HepG2 (cell line): ENCODE measurements at regions not wholly inside any gene's neighbourhood (a gene's known extent, or its start where the extent isn't known, plus 50 kb on each side); places are given as distances from the start of the nearest gene placed in this dataset.

Source experiments
- ATAC-seq: fragments of 200-7000 bp; cut with Tn5 transposase; 3 replicates; pipeline ENCODE4 v1.9.1; 2020; ENCODE audit warnings: mild to moderate bottlenecking, moderate library complexity
- BruUV-seq: library from RNA; stranded (reverse); fragments of 400-500 nt; replicated peaks from 2 replicates; lab custom pipeline; 2021; lab: Mats Ljungman, UMichigan
- CTCF ChIA-PET: fragments of 300-600 bp; formaldehyde crosslinking; extraction: SDS; loops from one replicate; lab custom pipeline; 2021; ENCODE audit warnings: low total read pairs, inconsistent platforms, low intra/inter-chr PET ratio; lab: Yijun Ruan, JAX
- POLR2A ChIA-PET: fragments of 350-600 bp; sonication (Branson Sonifier 250); formaldehyde crosslinking; loops from one replicate; lab custom pipeline; 2020; ENCODE audit warnings: antibody characterized with exemption, inconsistent platforms; lab: Yijun Ruan, JAX
- DNase-seq: peaks from one replicate; pipeline ENCODE4 v3.0.0-alpha.2; 2015; ENCODE audit warnings: low spot score
- FAIRE-seq: peaks from 3 replicates; lab custom pipeline; 2011; peaks lifted over from hg19 to GRCh38; lab: Jason Lieb, UNC
- H2AFZ ChIP-seq: one replicate; pipeline ENCODE4 v1.6.1; 2011; ENCODE audit warnings: low read length, inconsistent platforms
- H3K27ac ChIP-seq: fragments of 300-600 bp; 3 replicates; pipeline ENCODE4 v1.8.0; 2011; ENCODE audit warnings: mixed run types, mild to moderate bottlenecking, mixed read lengths, low read length, inconsistent platforms; ENCODE audit not compliant: insufficient read depth; ENCODE audit errors: extremely low read length
- H3K27me3 ChIP-seq, 2 experiments: fragments of 200-600 bp in 1 of 2; 2 replicates in 1 of 2; 3 replicates in 1 of 2; pipeline versions ENCODE4 v1.6.0 to v1.8.0; 2011; ENCODE audit warnings: low read length in 2 of 2, mild to moderate bottlenecking in 2 of 2, moderate library complexity in 2 of 2, inconsistent platforms in 1 of 2; ENCODE audit not compliant: insufficient read depth in 2 of 2, control insufficient read depth in 1 of 2
- H3K36me3 ChIP-seq, 2 experiments: fragments of 200-600 bp in 1 of 2; replicated peaks in 1 of 2; 2 replicates in 1 of 2; 3 replicates in 1 of 2; pipeline versions ENCODE4 v1.5.1 to v1.8.0; 2011; ENCODE audit warnings: low read length in 2 of 2, inconsistent platforms in 1 of 2; ENCODE audit not compliant: insufficient read depth in 2 of 2, control insufficient read depth in 1 of 2
- H3K4me1 ChIP-seq: 2 replicates; pipeline ENCODE4 v1.5.1; 2012; ENCODE audit warnings: low read length, inconsistent platforms; ENCODE audit not compliant: insufficient read depth
- H3K4me2 ChIP-seq: 2 replicates; pipeline ENCODE4 v1.6.0; 2011; ENCODE audit warnings: low read depth, low read length, inconsistent platforms
- H3K4me3 ChIP-seq, 3 experiments: fragments of 200-600 bp in 1 of 3; sonication (generic), shearing (Covaris generic) in 1 of 3; replicated peaks in 1 of 3; 2 replicates each; pipeline ENCODE4 v1.5.1; 2011 to 2016; ENCODE audit warnings: low read length in 3 of 3, inconsistent platforms in 2 of 3, low read depth in 2 of 3, mild to moderate bottlenecking in 2 of 3, control low read depth in 1 of 3, mixed read lengths in 1 of 3; ENCODE audit not compliant: insufficient read depth in 1 of 3
- H3K79me2 ChIP-seq: one replicate; pipeline ENCODE4 v1.6.1; 2011; ENCODE audit warnings: low read length, inconsistent platforms; ENCODE audit not compliant: insufficient read depth
- H3K9ac ChIP-seq: 2 replicates; pipeline ENCODE4 v1.6.0; 2011; ENCODE audit warnings: mild to moderate bottlenecking, low read depth, low read length, inconsistent platforms; ENCODE audit not compliant: insufficient read depth
- H3K9me3 ChIP-seq: 2 replicates; pipeline ENCODE4 v1.5.1; 2012; ENCODE audit warnings: mild to moderate bottlenecking, low read length
- H4K20me1 ChIP-seq: 2 replicates; pipeline ENCODE4 v1.6.0; 2011; ENCODE audit warnings: inconsistent platforms, mild to moderate bottlenecking, low read length, moderate library complexity; ENCODE audit not compliant: insufficient read depth
- AHR ChIP-seq: IDR thresholded peaks from 2 replicates; pipeline ENCODE4 v1.6.1; 2018; ENCODE audit warnings: missing genetic modification reagents, missing compliant biosample characterization
- SMAD1 ChIP-seq: sonication (generic); formaldehyde crosslinking; IDR thresholded peaks from 2 replicates; pipeline ENCODE4 v1.4.0; 2020; ENCODE audit warnings: missing genetic modification reagents, low read depth, mild to moderate bottlenecking, borderline replicate concordance
- TAF15 ChIP-seq: fragments of 200-400 bp; formaldehyde crosslinking; IDR thresholded peaks from one replicate; pipeline ENCODE4 v1.6.1; 2018; ENCODE audit warnings: mild to moderate bottlenecking, low read depth, low read length; ENCODE audit not compliant: poor library complexity, severe bottlenecking
- ZNF547 ChIP-seq: sonication (generic); formaldehyde crosslinking; IDR thresholded peaks from 2 replicates; pipeline ENCODE4 v1.5.1; 2020; ENCODE audit warnings: mild to moderate bottlenecking, missing genetic modification reagents
- WGBS: methylation state at CpG from one replicate; pipeline ENCODE4 v1.1.6; 2017; ENCODE audit warnings: low lambda C conversion rate; 5-methylcytosine and 5-hydroxymethylcytosine counted together
- in situ Hi-C: cut with HindIII; loops from 2 replicates; pipeline ENCODE4 v1.10.0; 2017; ENCODE audit warnings: low pct_unique_long_range_greater_than_20kb; ENCODE audit not compliant: extremely low pct_ligation_motif_present
- intact Hi-C: fragments of 100-400 bp; cut with micrococcal nuclease; formaldehyde crosslinking; loops from one replicate; pipeline ENCODE4 v1.10.0; 2022; ENCODE audit not compliant: unreplicated experiment
- TF ChIP-seq, protein P1 (sequence below): sonication (generic); formaldehyde crosslinking; IDR thresholded peaks from 2 replicates; pipeline ENCODE4 v1.4.0; 2020; ENCODE audit warnings: mild to moderate bottlenecking, missing genetic modification reagents
- TF ChIP-seq, protein P2 (sequence below): sonication (generic); formaldehyde crosslinking; IDR thresholded peaks from 2 replicates; pipeline ENCODE4 v1.4.0; 2020; ENCODE audit warnings: mild to moderate bottlenecking, missing genetic modification reagents

DNA sequence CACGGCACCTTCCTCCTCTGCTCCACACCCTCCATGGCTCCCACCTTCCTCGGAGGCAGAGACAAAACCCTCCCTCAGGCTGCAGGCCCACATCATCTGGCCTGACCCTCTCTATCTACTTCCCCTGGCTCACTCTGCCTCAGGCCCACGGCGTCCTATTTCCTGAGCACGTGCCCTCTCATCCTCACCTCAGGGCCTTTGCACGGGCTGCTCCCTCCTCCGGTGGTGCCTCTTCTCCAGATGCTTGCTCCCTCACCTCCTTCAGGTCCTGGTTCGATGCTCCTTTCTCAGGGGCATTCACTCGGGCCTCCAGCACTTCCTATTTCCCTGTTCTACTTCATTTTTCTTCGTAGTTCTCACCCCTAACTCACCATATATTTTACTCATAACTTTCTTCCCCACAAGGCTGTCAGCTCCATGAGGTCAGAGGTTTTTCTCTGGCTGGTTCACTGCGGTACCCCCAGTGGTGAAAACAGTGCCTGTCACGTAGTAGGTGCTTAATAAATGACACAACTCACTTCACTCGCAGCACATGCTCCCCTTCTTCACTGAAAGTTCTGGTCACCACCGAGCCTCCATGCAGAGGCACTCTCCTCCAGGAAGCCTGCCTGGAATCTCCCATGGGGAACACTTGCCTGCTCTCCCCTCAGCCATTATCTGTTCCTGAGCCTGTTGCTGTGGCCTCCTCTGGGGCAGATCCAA lies 130.7 kb downstream of the WNT7A start:
- Histone ChIP-seq H3K9ac (no peak overlapping the region), H4K20me1 (no peaks in the 10 kb centered on the region), H3K27me3 (peaks cover 6 to 19% of the 10 kb centered on the region in 2 experiments; a peak in 3 of 5 replicates), H3K4me1 (no peaks in the 10 kb centered on the region), H3K27ac (no peak overlapping the region), H3K79me2 (no peaks in the 10 kb centered on the region), H2AFZ (no peak overlapping the region), H3K9me3 (no peaks in the 10 kb centered on the region), H3K4me2 (no peak overlapping the region), H3K36me3 (no peaks in the 10 kb centered on the region), H3K4me3 (no peak overlapping the region)
- FAIRE-seq (no peak), DNase-seq (no peak), ATAC-seq (no peak)
- in situ Hi-C loops, result no loop called here
- intact Hi-C loops, result no loop called here
- TF ChIP-seq, protein P1, sequence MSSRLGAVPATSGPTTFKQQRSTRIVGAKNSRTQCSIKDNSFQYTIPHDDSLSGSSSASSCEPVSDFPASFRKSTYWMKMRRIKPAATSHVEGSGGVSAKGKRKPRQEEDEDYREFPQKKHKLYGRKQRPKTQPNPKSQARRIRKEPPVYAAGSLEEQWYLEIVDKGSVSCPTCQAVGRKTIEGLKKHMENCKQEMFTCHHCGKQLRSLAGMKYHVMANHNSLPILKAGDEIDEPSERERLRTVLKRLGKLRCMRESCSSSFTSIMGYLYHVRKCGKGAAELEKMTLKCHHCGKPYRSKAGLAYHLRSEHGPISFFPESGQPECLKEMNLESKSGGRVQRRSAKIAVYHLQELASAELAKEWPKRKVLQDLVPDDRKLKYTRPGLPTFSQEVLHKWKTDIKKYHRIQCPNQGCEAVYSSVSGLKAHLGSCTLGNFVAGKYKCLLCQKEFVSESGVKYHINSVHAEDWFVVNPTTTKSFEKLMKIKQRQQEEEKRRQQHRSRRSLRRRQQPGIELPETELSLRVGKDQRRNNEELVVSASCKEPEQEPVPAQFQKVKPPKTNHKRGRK (CRISPR knock-in tag), result no peak
- TF ChIP-seq, protein P2, sequence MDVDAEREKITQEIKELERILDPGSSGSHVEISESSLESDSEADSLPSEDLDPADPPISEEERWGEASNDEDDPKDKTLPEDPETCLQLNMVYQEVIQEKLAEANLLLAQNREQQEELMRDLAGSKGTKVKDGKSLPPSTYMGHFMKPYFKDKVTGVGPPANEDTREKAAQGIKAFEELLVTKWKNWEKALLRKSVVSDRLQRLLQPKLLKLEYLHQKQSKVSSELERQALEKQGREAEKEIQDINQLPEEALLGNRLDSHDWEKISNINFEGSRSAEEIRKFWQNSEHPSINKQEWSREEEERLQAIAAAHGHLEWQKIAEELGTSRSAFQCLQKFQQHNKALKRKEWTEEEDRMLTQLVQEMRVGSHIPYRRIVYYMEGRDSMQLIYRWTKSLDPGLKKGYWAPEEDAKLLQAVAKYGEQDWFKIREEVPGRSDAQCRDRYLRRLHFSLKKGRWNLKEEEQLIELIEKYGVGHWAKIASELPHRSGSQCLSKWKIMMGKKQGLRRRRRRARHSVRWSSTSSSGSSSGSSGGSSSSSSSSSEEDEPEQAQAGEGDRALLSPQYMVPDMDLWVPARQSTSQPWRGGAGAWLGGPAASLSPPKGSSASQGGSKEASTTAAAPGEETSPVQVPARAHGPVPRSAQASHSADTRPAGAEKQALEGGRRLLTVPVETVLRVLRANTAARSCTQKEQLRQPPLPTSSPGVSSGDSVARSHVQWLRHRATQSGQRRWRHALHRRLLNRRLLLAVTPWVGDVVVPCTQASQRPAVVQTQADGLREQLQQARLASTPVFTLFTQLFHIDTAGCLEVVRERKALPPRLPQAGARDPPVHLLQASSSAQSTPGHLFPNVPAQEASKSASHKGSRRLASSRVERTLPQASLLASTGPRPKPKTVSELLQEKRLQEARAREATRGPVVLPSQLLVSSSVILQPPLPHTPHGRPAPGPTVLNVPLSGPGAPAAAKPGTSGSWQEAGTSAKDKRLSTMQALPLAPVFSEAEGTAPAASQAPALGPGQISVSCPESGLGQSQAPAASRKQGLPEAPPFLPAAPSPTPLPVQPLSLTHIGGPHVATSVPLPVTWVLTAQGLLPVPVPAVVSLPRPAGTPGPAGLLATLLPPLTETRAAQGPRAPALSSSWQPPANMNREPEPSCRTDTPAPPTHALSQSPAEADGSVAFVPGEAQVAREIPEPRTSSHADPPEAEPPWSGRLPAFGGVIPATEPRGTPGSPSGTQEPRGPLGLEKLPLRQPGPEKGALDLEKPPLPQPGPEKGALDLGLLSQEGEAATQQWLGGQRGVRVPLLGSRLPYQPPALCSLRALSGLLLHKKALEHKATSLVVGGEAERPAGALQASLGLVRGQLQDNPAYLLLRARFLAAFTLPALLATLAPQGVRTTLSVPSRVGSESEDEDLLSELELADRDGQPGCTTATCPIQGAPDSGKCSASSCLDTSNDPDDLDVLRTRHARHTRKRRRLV (CRISPR knock-in tag), result no peak
- TF ChIP-seq TAF15 (no peak), ZNF547 (CRISPR knock-in tag) (no peak), SMAD1 (no peak), AHR (CRISPR knock-in tag) (no peak)
- ChIA-PET CTCF (no interaction called here), POLR2A (no interaction called here)
- BruUV-seq, result no TSS peak
- WGBS, result 11% methylated on average over 14 of the region's 14 CpGs
